M059J (cell line): ENCODE measurements at regions not wholly inside any gene's neighbourhood (a gene's known extent, or its start where the extent isn't known, plus 50 kb on each side); places are given as distances from the start of the nearest gene placed in this dataset.
"Not testable (repeated sequence)": the region's sequence is repeated elsewhere in the genome, so short reads cannot be mapped to it uniquely, and the experiment has no call there.

Experiments
- DNase-seq: peaks from one replicate; pipeline ENCODE4 v3.0.0-alpha.2; 2012; ENCODE audit warnings: low read depth

- DNase-seq: peak; percentile 93
Measured at GRCh38 chr19:14283813-14284520, 78.0 kb upstream of the ADGRL1 start.

GRCh38 chr19:14279270-14279669 is 73.3 kb upstream of the ADGRL1 start:
- DNase-seq: not testable (repeated sequence)

- no peak for DNase-seq
Measured at GRCh38 chr19:14277608-14278007, 71.6 kb upstream of the ADGRL1 start.

DNA sequence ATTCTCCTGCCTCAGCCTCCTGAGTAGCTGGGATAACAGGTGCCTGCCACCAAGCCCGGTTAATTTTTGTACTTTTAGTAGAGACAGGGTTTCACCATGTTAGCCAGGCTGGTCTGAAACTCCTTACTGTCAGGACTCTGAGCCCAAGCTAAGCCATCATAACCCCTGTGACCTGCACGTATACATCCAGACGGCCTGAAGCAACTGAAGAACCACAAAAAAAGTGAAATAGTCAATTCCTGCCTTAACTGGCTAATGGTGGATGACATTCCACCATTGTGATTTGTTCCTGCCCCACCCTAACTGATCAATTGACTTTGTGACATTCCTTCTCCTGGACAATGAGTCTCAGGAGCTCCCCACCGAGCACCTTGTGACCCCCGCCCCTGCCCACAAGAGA is 69.9 kb upstream of the ADGRL1 start:
- DNase-seq: not testable (repeated sequence)

GRCh38 chr19:14272623-14273022 is 66.7 kb upstream of the ADGRL1 start:
- DNase-seq: no peak

- DNase-seq: no peak
Measured at GRCh38 chr19:14271840-14272239, 65.9 kb upstream of the ADGRL1 start.

DNA sequence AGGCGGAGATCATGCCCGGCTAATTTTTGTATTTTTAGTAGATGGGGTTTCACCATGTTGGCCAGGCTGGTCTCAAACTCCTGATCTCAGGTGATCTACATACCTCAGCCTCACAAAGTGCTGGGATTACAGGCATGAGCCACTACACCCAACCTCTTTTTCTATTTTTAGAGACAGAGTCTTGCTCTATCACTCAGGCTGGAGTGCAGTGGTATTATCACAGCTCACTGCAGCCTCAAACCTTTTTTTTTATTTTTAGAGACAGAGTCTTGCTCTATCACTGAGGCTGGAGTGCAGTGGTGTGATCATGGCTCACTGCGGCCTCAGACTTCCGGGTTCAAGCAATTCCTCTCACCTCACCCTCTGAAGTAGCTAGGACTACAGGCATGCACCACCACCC is 64.6 kb upstream of the ADGRL1 start:
- DNase-seq: not testable (repeated sequence)

DNA sequence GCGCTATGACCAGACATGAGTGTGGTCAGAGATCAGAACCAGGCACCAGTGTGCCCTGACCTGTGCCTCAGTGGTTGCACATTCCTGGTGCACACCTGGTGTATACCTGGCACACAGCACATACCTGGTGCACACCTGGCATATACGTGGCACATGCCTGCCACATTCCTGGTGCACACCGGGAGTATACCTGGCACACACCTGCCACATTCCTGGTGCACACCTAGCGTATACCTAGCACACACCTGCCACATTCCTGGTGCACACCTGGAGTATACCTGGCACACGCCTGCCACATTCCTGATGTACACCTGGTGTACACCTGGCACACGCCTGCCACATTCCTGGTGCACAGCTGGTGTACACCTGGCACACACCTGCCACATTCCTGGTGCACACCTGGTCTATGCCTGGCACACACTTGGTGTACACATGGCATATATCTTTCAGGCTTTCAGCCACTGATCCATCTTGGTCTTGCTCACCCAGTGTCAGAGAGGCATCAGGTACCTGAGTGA is 61.3 kb upstream of the ADGRL1 start:
- no peak for DNase-seq

DNA sequence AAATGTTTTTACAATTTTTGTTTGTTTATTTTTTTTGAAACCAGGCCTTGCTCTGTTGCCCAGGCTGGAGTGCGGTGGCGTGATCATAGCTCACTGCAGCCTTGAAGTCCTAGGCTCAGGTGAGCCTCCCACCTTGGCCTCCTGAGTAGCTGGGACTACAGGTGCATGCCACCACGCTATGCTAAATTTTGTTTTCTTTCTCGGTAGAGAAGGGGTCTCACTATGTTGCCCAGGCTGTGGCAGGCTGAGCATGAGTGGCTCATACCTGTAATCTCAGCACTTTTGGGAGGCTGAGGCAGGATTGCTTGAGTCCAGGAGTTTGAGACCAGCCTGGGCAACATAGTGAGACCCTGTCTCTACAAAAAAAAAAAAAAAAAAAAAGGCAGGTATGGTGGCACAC is 60.2 kb upstream of the ADGRL1 start:
- not testable (repeated sequence) for DNase-seq

- no peak for DNase-seq
Measured at GRCh38 chr19:14265290-14266036, 59.5 kb upstream of the ADGRL1 start.

GRCh38 chr19:14255902-14256649 is 50.1 kb upstream of the ADGRL1 start:
- not testable (repeated sequence) for DNase-seq
